HEK293T (cell line): ENCODE measurements at regions not wholly inside any gene's neighbourhood (a gene's known extent, or its start where the extent isn't known, plus 50 kb on each side); places are given as distances from the start of the nearest gene placed in this dataset.

Experiments
- CTBP1 ChIP-seq: fragments of 450-650 bp; IDR thresholded peaks from 2 replicates; pipeline ENCODE4 v1.6.1; 2016; ENCODE audit warnings: borderline replicate concordance
- FOXA1 ChIP-seq: fragments of 450-650 bp; IDR thresholded peaks from 2 replicates; pipeline ENCODE4 v1.6.1; 2016; ENCODE audit warnings: mild to moderate bottlenecking
- FOXM1 ChIP-seq: fragments of 450-650 bp; IDR thresholded peaks from 2 replicates; pipeline ENCODE4 v1.6.1; 2017; ENCODE audit warnings: mild to moderate bottlenecking, borderline replicate concordance
- TARDBP ChIP-seq: fragments of 450-650 bp; IDR thresholded peaks from 2 replicates; pipeline ENCODE4 v1.6.1; 2016

- TF ChIP-seq CTBP1 (no peak), FOXM1 (no peak), TARDBP (no peak), FOXA1 (no peak)
Measured at GRCh38 chr5:124232515-124232914, 513.9 kb downstream of the ZNF608 start.
